Coronary artery (tissue), 2 donors: ENCODE measurements at regions not wholly inside any gene's neighbourhood (a gene's known extent, or its start where the extent isn't known, plus 50 kb on each side); places are given as distances from the start of the nearest gene placed in this dataset.

ENCODE experiments used
- DNase-seq: peaks from one replicate; pipeline ENCODE4 v3.0.0-alpha.2; 2017; ENCODE audit warnings: low spot score
- H3K27ac ChIP-seq, 2 donors: fragments of 200-600 bp; sonication (generic); one replicate each; pipeline ENCODE4 v1.5.1; 2016 to 2019
- H3K4me3 ChIP-seq: fragments of 200-600 bp; sonication (generic); 2 replicates; pipeline ENCODE4 v1.5.1; 2016; ENCODE audit warnings: mild to moderate bottlenecking, moderate library complexity
- CTCF ChIP-seq: fragments of 200-600 bp; sonication (generic); IDR thresholded peaks from one replicate; pipeline ENCODE4 v1.5.1; 2019; ENCODE audit warnings: antibody characterized with exemption

GRCh38 chrX:94454159-94454558 is 780.2 kb downstream of the FAM133A start:
- DNase-seq: no peak
- Histone ChIP-seq H3K27ac (no peak overlapping the region), H3K4me3 (no peak overlapping the region)
- no peak for TF ChIP-seq CTCF

- no peak for TF ChIP-seq CTCF
- no peak for DNase-seq
These were observed 780.6 kb downstream of the FAM133A start for GRCh38 chrX:94454606-94455005.

GRCh38 chrX:94455782-94456181 is 781.8 kb downstream of the FAM133A start:
- no peak overlapping the region for H3K4me3 ChIP-seq
- no peak for DNase-seq
- TF ChIP-seq CTCF: no peak

More at GRCh38 chrX:94454606-94455005, 780.6 kb downstream of the FAM133A start:
- no peak overlapping the region for H3K4me3 ChIP-seq
- H3K27ac ChIP-seq: no peak overlapping the region

DNA sequence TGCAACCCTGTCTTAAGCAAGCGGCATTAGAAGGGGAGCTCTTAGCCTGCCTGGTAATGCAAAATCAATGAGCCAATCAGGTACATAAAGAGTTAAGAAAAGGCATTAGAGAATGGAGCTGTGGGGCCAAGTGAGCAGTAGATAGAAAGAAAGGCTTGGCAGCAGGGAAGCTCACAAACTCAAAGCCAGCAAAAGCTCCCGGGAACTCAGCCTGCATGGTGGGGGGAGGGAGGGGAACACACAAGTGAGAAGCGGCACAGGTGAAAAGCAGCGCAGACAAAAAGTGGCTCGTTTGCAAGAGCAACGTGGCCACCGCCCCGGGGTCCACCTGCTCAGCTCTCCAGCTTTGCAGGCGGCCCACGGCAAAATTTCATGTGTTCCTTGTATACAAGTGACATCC is 818.5 kb downstream of the FAM133A start:
- Histone ChIP-seq H3K27ac (no peak overlapping the region), H3K4me3 (no peak overlapping the region)
- no peak for TF ChIP-seq CTCF
- no peak for DNase-seq

More at GRCh38 chrX:94455782-94456181, 781.8 kb downstream of the FAM133A start:
- H3K27ac ChIP-seq: no peak overlapping the region

- no peak overlapping the region for H3K27ac ChIP-seq
- no peak for DNase-seq
- TF ChIP-seq CTCF: no peak
- H3K4me3 ChIP-seq: no peak overlapping the region
These were observed 819.4 kb downstream of the FAM133A start for GRCh38 chrX:94493405-94493804.

DNA sequence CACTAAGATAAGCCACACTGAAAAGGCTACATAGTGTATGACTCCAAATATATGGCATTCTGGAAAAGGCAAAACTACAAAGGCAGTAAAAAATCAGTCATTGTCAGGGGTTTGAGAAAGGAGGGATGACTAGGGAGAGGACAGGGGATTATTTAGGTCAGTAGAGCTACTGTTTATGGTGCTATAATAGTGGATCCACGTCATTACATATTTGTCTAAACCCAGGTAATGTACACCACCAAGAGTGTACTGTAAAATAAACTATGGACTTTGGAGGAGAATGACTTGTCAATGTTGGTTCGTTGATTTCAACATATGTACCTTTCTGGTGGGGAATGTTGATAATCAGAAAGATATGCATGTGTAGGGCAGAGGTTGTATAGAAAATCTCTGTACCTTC is 837.6 kb downstream of the FAM133A start:
- DNase-seq: no peak
- TF ChIP-seq CTCF: no peak

GRCh38 chrX:94515009-94515408 is 841.0 kb downstream of the FAM133A start:
- Histone ChIP-seq H3K4me3 (no peak overlapping the region), H3K27ac (no peak overlapping the region)
- TF ChIP-seq CTCF: no peak
- DNase-seq: no peak

More for the DNA sequence above, 837.6 kb downstream of the FAM133A start:
- Histone ChIP-seq H3K4me3 (no peak overlapping the region), H3K27ac (no peak overlapping the region)
